DMS53 treated with DMSO at 0.1 percent for 48 hours (cell line): ENCODE measurements at regions not wholly inside any gene's neighbourhood (a gene's known extent, or its start where the extent isn't known, plus 50 kb on each side); places are given as distances from the start of the nearest gene placed in this dataset.
"Not testable (repeated sequence)": the region's sequence is repeated elsewhere in the genome, so short reads cannot be mapped to it uniquely, and the experiment has no call there.

Experiments used
- DNase-seq: peaks from one replicate; lab custom pipeline; 2025; ENCODE audit not compliant: unreplicated experiment; lab: John Stamatoyannopoulos, UW

DNA sequence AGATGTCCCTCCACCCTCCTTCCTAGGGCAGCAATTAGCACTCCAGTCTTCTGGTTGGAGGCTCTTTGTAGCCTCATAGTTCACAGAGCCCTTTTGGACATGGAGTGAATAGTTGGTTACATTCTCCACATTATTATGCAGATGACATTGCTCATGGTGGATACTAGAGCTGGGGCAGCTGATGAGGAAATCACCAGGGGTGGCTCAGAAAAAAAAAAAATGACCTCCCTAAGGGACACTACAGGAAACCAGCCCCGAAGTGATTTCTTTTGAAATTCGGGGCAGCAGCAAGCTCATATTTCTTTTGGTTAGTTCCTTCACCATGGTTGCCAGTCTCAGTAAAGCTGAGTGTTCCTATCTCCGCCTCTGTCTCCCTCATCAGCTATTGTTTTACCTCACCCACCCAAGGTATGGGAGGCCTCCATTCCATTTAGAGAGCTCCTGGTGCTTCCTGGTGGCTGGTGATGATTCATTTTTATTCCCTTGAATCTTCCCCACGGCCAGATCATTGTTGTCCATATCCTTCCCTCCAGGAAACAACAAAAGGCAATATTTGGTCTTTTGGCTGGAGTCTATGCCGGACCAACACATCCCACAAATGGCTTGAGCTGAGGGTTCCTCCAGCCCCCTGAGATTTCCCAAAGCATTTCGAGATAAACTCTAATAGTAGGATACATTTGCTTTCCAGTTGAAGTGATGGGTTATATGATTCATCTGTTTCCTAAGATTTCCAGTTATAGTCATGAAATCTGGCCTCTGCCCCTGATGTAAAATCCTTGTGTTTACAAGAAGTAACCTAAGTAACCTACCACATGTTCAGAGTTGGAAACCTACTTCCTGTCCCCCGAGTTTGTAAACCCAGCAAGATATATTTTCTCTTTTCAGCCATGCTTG, 56.2 kb upstream of the NID2 start:
- DNase-seq = no peak

DNA sequence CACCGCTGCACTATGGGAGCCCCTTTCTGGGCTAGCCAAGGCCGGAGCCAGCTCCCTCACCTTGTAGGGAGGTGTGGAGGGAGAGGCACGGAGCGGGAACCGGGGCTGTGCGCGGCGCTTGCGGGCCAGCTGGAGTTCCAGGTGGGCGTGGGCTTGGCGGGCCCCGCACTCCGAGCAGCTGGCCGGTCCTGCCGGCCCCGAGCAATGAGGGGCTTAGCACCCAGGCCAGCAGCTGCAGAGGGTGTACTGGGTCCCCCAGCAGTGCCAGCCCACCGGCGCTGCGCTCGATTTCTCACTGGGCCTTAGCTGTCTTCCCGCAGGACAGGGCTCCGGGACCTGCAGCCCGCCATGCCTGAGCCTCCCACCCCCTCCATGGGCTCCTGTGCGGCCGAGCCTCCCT, 53.3 kb upstream of the NID2 start:
- not testable (repeated sequence) for DNase-seq

DNA sequence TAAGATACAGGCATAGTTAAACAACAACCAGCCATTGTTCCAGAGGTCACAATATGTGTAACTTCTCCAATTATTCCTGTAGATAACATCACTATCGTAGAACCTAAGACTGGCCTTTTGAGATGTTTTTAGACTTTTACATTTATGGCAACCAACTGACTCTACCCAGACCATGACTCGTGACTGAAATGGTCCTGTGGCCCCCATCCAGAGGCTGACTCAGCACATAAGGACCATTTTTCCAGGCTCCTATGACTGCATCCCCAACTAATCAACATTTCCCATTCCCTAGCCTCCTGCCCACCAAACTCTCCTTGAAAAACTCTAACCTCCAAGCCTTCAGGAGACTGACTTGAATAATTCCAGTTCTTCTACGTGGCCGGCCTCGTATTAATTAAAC, 52.6 kb upstream of the NID2 start:
- DNase-seq = no peak

DNA sequence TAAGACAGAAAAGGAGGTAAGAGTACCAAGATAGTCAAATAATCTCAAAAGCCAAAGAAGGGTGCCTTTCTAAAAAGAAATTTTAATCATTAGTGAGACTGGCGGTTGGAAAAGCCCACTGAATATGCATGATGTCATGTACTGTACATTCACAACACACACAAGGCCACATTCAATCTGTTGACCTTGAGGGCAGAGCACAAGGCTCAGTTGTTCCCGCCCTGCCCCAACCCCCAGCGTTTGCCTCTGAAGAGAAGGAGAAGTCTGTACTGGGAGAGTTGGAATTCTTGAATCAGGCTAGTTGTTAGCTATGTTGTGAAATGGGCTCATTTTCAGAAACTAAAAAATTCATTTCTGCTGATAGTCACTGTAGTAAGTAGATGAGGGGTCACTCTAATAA, 50.2 kb upstream of the NID2 start:
- DNase-seq = no peak
